Keratinocyte (primary cell): ENCODE measurements at regions not wholly inside any gene's neighbourhood (a gene's known extent, or its start where the extent isn't known, plus 50 kb on each side); places are given as distances from the start of the nearest gene placed in this dataset.

Experiments used
- DNase-seq: peaks from one replicate; pipeline ENCODE4 v3.0.0-alpha.2; 2011; ENCODE audit warnings: low read depth, missing footprints, low spot score
- FAIRE-seq: peaks from 2 replicates; lab custom pipeline; 2011; peaks lifted over from hg19 to GRCh38; lab: Jason Lieb, UNC
- H2AFZ ChIP-seq: 2 replicates; pipeline ENCODE4 v1.6.0; 2012; ENCODE audit warnings: low read length, control low read depth, inconsistent platforms; ENCODE audit not compliant: control insufficient read depth
- H3K27ac ChIP-seq: 2 replicates; pipeline ENCODE4 v1.5.1; 2011; ENCODE audit warnings: low read length; ENCODE audit not compliant: control insufficient read depth, insufficient read depth
- H3K27me3 ChIP-seq: 3 replicates; pipeline ENCODE4 v1.6.0; 2011; ENCODE audit warnings: low read length; ENCODE audit not compliant: control insufficient read depth, insufficient read depth; ENCODE audit errors: extremely low read depth
- H3K36me3 ChIP-seq, 2 experiments: 2 replicates in 1 of 2; 3 replicates in 1 of 2; pipeline ENCODE4 v1.5.1; 2011; ENCODE audit warnings: low read length in 2 of 2, mild to moderate bottlenecking in 1 of 2; ENCODE audit not compliant: control insufficient read depth in 2 of 2, insufficient read depth in 2 of 2; ENCODE audit errors: extremely low read depth in 1 of 2
- H3K4me1 ChIP-seq: 3 replicates; pipeline ENCODE4 v1.5.1; 2011; ENCODE audit warnings: low read length; ENCODE audit not compliant: control insufficient read depth, insufficient read depth; ENCODE audit errors: extremely low read depth
- H3K4me2 ChIP-seq: 3 replicates; pipeline ENCODE4 v1.6.0; 2011; ENCODE audit warnings: low read depth, low read length; ENCODE audit not compliant: control insufficient read depth, insufficient read depth; ENCODE audit errors: extremely low read depth
- H3K4me3 ChIP-seq, 3 experiments: fragments of 200-600 bp in 1 of 3; sonication (generic) in 1 of 3; 2 replicates in 2 of 3; 3 replicates in 1 of 3; pipeline ENCODE4 v1.5.1; 2011 to 2016; ENCODE audit warnings: low read length in 3 of 3, mild to moderate bottlenecking in 3 of 3, control low read depth in 2 of 3, inconsistent platforms in 1 of 3, low read depth in 1 of 3, mixed read lengths in 1 of 3, mixed run types in 1 of 3, moderate library complexity in 1 of 3; ENCODE audit not compliant: control insufficient read depth in 2 of 3, insufficient read depth in 2 of 3; ENCODE audit errors: extremely low read depth in 1 of 3
- H3K79me2 ChIP-seq: 2 replicates; pipeline ENCODE4 v1.6.0; 2012; ENCODE audit warnings: low read length; ENCODE audit not compliant: control insufficient read depth, insufficient read depth
- H3K9ac ChIP-seq: 3 replicates; pipeline ENCODE4 v1.6.0; 2011; ENCODE audit warnings: low read length; ENCODE audit not compliant: control insufficient read depth, insufficient read depth; ENCODE audit errors: extremely low read depth
- H3K9me1 ChIP-seq: 3 replicates; pipeline ENCODE4 v1.6.0; 2011; ENCODE audit warnings: low read length; ENCODE audit not compliant: control insufficient read depth, insufficient read depth; ENCODE audit errors: extremely low read depth
- H3K9me3 ChIP-seq: 2 replicates; pipeline ENCODE4 v1.5.1; 2012; ENCODE audit warnings: low read depth, low read length; ENCODE audit not compliant: control insufficient read depth
- H4K20me1 ChIP-seq: 3 replicates; pipeline ENCODE4 v1.6.0; 2011; ENCODE audit warnings: low read length; ENCODE audit not compliant: control insufficient read depth, insufficient read depth; ENCODE audit errors: extremely low read depth
- EZH2 ChIP-seq: IDR thresholded peaks from one replicate; pipeline ENCODE4 v1.6.1; 2012; ENCODE audit warnings: inconsistent platforms, mild to moderate bottlenecking, low read length, moderate library complexity
- dilution Hi-C: fragments of 300-500 bp; cut with MboI; formaldehyde crosslinking; loops from one replicate; pipeline ENCODE4 v1.7.0; 2020; ENCODE audit warnings: low sequenced_read_pairs; ENCODE audit not compliant: extremely low pct_ligation_motif_present
- TF ChIP-seq, protein P1 (sequence below), 3 experiments: IDR thresholded peaks in 1 of 3; conservative IDR thresholded peaks in 1 of 3; optimal IDR thresholded peaks in 1 of 3; 2 replicates in 2 of 3; 3 replicates in 1 of 3; pipeline versions ENCODE3 to v1.5.1; 2011; ENCODE audit warnings: low read length in 3 of 3, mild to moderate bottlenecking in 3 of 3, moderate library complexity in 2 of 3, control low read depth in 1 of 3, inconsistent platforms in 1 of 3; ENCODE audit not compliant: insufficient read depth in 2 of 3; ENCODE audit errors: extremely low read depth in 1 of 3

DNA sequence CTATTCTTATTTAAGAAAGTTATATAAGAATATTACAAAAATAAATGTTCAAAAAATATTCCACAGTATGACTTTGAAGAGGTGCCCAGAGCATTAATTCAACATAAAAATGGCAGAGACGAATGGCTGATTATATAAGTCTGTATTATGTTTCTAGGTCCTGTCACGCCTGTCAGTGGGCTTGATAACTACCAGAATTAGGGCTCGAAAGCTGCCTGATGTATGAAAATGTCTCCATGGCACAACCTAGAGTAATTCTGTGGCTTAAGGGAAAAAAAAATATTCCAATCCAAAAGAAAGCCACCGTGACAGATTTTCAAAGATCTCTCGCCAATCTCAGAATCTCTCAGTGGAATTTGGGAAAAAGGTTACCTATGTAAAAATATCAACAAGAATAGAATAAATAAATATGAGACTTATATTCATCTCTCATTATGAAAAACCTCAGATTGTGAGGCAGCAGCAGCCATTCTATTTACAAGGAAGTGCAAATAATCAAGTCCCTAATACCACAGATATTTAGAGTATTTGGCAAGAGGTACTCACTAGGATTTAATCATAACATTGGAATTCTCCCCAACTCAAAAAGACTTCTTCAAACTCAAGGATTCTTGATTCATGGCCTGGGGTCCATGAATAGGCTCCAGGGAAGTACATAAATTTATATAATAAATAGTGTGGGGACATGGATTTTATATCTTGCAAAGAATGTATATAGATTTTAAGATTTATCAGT is 489.1 kb upstream of the INTU start:
- H3K9me3 ChIP-seq, result no peaks in the 10 kb centered on the region
- no peak overlapping the region for H3K4me2 ChIP-seq
- H2AFZ ChIP-seq, result no peak overlapping the region
- no peaks in the 10 kb centered on the region for H3K79me2 ChIP-seq
- H3K9me1 ChIP-seq, result no peaks in the 10 kb centered on the region
- H3K27me3 ChIP-seq, result no peaks in the 10 kb centered on the region
- dilution Hi-C loops, result no loop called here
- H3K27ac ChIP-seq, result no peak overlapping the region
- H3K36me3 ChIP-seq, result no peaks in the 10 kb centered on the region
- no peak overlapping the region for H3K4me3 ChIP-seq
- TF ChIP-seq EZH2, result no peak
- TF ChIP-seq, protein P1, sequence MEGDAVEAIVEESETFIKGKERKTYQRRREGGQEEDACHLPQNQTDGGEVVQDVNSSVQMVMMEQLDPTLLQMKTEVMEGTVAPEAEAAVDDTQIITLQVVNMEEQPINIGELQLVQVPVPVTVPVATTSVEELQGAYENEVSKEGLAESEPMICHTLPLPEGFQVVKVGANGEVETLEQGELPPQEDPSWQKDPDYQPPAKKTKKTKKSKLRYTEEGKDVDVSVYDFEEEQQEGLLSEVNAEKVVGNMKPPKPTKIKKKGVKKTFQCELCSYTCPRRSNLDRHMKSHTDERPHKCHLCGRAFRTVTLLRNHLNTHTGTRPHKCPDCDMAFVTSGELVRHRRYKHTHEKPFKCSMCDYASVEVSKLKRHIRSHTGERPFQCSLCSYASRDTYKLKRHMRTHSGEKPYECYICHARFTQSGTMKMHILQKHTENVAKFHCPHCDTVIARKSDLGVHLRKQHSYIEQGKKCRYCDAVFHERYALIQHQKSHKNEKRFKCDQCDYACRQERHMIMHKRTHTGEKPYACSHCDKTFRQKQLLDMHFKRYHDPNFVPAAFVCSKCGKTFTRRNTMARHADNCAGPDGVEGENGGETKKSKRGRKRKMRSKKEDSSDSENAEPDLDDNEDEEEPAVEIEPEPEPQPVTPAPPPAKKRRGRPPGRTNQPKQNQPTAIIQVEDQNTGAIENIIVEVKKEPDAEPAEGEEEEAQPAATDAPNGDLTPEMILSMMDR (optimal IDR thresholded peaks at IDR 0.05 in 1 of 3, IDR thresholded peaks at IDR 0.05 in 1 of 3, conservative IDR thresholded peaks at IDR 0.05 in 1 of 3; ENCODE audit: extremely low read depth in 1 of 3, insufficient read depth in 2 of 3, low read length in 3 of 3), result no peak
- FAIRE-seq (no peak), DNase-seq (no peak)
- H4K20me1 ChIP-seq, result no peaks in the 10 kb centered on the region
- no peak overlapping the region for H3K9ac ChIP-seq
- H3K4me1 ChIP-seq, result no peaks in the 10 kb centered on the region

DNA sequence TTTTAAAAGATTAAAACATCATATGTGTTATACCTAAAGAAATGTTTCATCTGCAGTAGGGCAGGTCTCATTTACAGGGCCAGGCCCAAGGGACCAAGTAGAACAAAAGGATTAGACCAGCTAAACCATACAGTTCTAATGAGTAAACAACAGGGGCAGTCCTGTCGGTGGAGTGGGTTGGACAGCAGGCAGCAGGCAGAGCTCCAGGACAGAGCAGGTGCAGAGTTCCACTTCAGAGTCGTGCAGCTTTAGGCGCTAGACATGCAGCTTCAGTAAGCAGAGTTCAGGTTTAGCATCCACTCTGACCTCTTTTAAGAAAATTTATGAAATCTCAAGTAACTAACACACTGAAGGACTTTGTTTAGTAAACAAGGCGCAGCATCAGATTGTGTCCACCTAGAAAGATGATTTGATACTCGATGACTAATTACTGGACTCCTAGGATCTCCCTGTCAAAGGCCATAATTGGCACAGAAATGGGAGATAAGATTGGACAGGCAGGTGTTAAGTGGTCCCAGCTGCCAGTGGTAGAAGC is 487.7 kb upstream of the INTU start:
- no peaks in the 10 kb centered on the region for H4K20me1 ChIP-seq
- H3K36me3 ChIP-seq, result no peaks in the 10 kb centered on the region
- TF ChIP-seq, protein P1 (optimal IDR thresholded peaks at IDR 0.05 in 1 of 3, IDR thresholded peaks at IDR 0.05 in 1 of 3, conservative IDR thresholded peaks at IDR 0.05 in 1 of 3; ENCODE audit: extremely low read depth in 1 of 3, insufficient read depth in 2 of 3, low read length in 3 of 3), result no peak
- no peak for TF ChIP-seq EZH2

More for the DNA sequence above, 487.7 kb upstream of the INTU start:
- FAIRE-seq, result no peak
- DNase-seq, result no peak
- dilution Hi-C loops, result no loop called here
- H3K4me1 ChIP-seq, result no peaks in the 10 kb centered on the region
- H3K9ac ChIP-seq, result no peak overlapping the region
- H3K27me3 ChIP-seq, result no peaks in the 10 kb centered on the region
- no peak overlapping the region for H3K4me3 ChIP-seq
- no peak overlapping the region for H3K27ac ChIP-seq
- H2AFZ ChIP-seq, result no peak overlapping the region
- H3K9me1 ChIP-seq, result no peaks in the 10 kb centered on the region
- H3K9me3 ChIP-seq, result no peaks in the 10 kb centered on the region
- no peaks in the 10 kb centered on the region for H3K79me2 ChIP-seq
- no peak overlapping the region for H3K4me2 ChIP-seq
